H9 (cell line): ENCODE measurements at regions not wholly inside any gene's neighbourhood (a gene's known extent, or its start where the extent isn't known, plus 50 kb on each side); places are given as distances from the start of the nearest gene placed in this dataset.

Experiments
- DNase-seq: peaks from one replicate; pipeline ENCODE4 v3.0.0-alpha.2; 2017
- H2AFZ ChIP-seq: one replicate; pipeline ENCODE4 v1.6.1; 2013; ENCODE audit warnings: mild to moderate bottlenecking, low read length, control low read depth, moderate library complexity
- H2AK5ac ChIP-seq: 2 replicates; pipeline ENCODE4 v1.6.1; 2013; ENCODE audit warnings: low read length, control low read depth, mixed read lengths; ENCODE audit not compliant: insufficient read length
- H2BK120ac ChIP-seq: one replicate; pipeline ENCODE4 v1.6.1; 2013; ENCODE audit warnings: low read depth, mild to moderate bottlenecking, low read length, control low read depth, inconsistent platforms; ENCODE audit not compliant: poor library complexity, severe bottlenecking
- H2BK12ac ChIP-seq: 2 replicates; pipeline ENCODE4 v1.6.1; 2013; ENCODE audit warnings: low read length, control low read depth, mixed read lengths, low read depth; ENCODE audit not compliant: insufficient read length
- H2BK15ac ChIP-seq: 2 replicates; pipeline ENCODE4 v1.6.1; 2013; ENCODE audit warnings: low read depth, low read length, control low read depth
- H2BK20ac ChIP-seq: one replicate; pipeline ENCODE4 v1.6.1; 2013; ENCODE audit warnings: low read depth, mild to moderate bottlenecking, low read length, control low read depth, inconsistent platforms; ENCODE audit not compliant: poor library complexity, severe bottlenecking
- H2BK5ac ChIP-seq: 2 replicates; pipeline ENCODE4 v1.6.1; 2013; ENCODE audit warnings: low read length, control low read depth, mixed read lengths; ENCODE audit not compliant: insufficient read length
- H3K14ac ChIP-seq: 2 replicates; pipeline ENCODE4 v1.6.1; 2013; ENCODE audit warnings: low read length, control low read depth; ENCODE audit not compliant: insufficient read depth
- H3K18ac ChIP-seq: 2 replicates; pipeline ENCODE4 v1.6.1; 2013; ENCODE audit warnings: low read depth, mild to moderate bottlenecking, mixed read lengths, low read length, control low read depth; ENCODE audit not compliant: insufficient read length
- H3K23ac ChIP-seq: 2 replicates; pipeline ENCODE4 v1.6.1; 2013; ENCODE audit warnings: low read length, control low read depth, mixed read lengths, low read depth; ENCODE audit not compliant: insufficient read length
- H3K23me2 ChIP-seq: 2 replicates; pipeline ENCODE4 v1.6.1; 2013; ENCODE audit warnings: low read depth, mild to moderate bottlenecking, mixed read lengths, low read length, control low read depth; ENCODE audit not compliant: insufficient read length, poor library complexity, severe bottlenecking
- H3K27ac ChIP-seq: 2 replicates; pipeline ENCODE4 v1.5.1; 2013; ENCODE audit warnings: low read length, control low read depth, mixed read lengths, low read depth; ENCODE audit not compliant: insufficient read length
- H3K27me3 ChIP-seq: 2 replicates; pipeline ENCODE4 v1.6.1; 2013; ENCODE audit warnings: low read length, control low read depth, inconsistent platforms; ENCODE audit not compliant: insufficient read depth
- H3K4ac ChIP-seq: 2 replicates; pipeline ENCODE4 v1.6.1; 2013; ENCODE audit warnings: low read depth, mild to moderate bottlenecking, control low read depth, inconsistent platforms, low read length, moderate library complexity
- H3K4me1 ChIP-seq: 2 replicates; pipeline ENCODE4 v1.6.1; 2013; ENCODE audit warnings: low read length, control low read depth, inconsistent platforms; ENCODE audit not compliant: insufficient read depth
- H3K4me2 ChIP-seq: 2 replicates; pipeline ENCODE4 v1.6.1; 2013; ENCODE audit warnings: low read length, control low read depth, mixed read lengths; ENCODE audit not compliant: insufficient read length, insufficient read depth
- H3K56ac ChIP-seq: 2 replicates; pipeline ENCODE4 v1.6.1; 2013; ENCODE audit warnings: low read depth, mild to moderate bottlenecking, mixed read lengths, low read length, control low read depth; ENCODE audit not compliant: insufficient read length
- H3K79me1 ChIP-seq: 2 replicates; pipeline ENCODE4 v1.6.1; 2013; ENCODE audit warnings: low read depth, mild to moderate bottlenecking, moderate library complexity, low read length, control low read depth, inconsistent platforms; ENCODE audit not compliant: insufficient read depth, poor library complexity, severe bottlenecking
- H3K79me2 ChIP-seq: 2 replicates; pipeline ENCODE4 v1.6.1; 2013; ENCODE audit warnings: low read length, control low read depth, inconsistent platforms; ENCODE audit not compliant: insufficient read depth
- H3K9ac ChIP-seq: 2 replicates; pipeline ENCODE4 v1.6.1; 2013; ENCODE audit warnings: low read length, control low read depth, mixed read lengths; ENCODE audit not compliant: insufficient read length; ENCODE audit errors: extremely low read depth
- H3K9me3 ChIP-seq: one replicate; pipeline ENCODE4 v1.6.1; 2013; ENCODE audit warnings: low read depth, low read length, inconsistent platforms; ENCODE audit not compliant: control insufficient read depth
- H3T11ph ChIP-seq: one replicate; pipeline ENCODE4 v1.6.1; 2013; ENCODE audit warnings: mild to moderate bottlenecking, low read length, control low read depth, inconsistent platforms
- H4K20me1 ChIP-seq: one replicate; pipeline ENCODE4 v1.6.1; 2013; ENCODE audit not compliant: control insufficient read depth, insufficient read length, insufficient read depth
- H4K5ac ChIP-seq: 2 replicates; pipeline ENCODE4 v1.6.1; 2013; ENCODE audit warnings: low read depth, mild to moderate bottlenecking, mixed read lengths, low read length, control low read depth; ENCODE audit not compliant: insufficient read length
- H4K8ac ChIP-seq: replicated peaks from 2 replicates; pipeline ENCODE4 v1.6.1; 2013; ENCODE audit warnings: low read length, control low read depth, mixed read lengths, low read depth; ENCODE audit not compliant: insufficient read length
- H4K91ac ChIP-seq: 2 replicates; pipeline ENCODE4 v1.6.1; 2013; ENCODE audit warnings: low read depth, mild to moderate bottlenecking, moderate library complexity, mixed read lengths, low read length, control low read depth; ENCODE audit not compliant: insufficient read length
- H3K27ac Mint-ChIP-seq, 3 experiments: 2 replicates in 2 of 3; 3 replicates in 1 of 3; pipeline ENCODE4 v1.8.0; 2020 to 2021; ENCODE audit warnings: mixed read lengths in 3 of 3, mild to moderate bottlenecking in 1 of 3, moderate library complexity in 1 of 3
- H3K27me3 Mint-ChIP-seq: 2 replicates; pipeline ENCODE4 v1.8.0; 2021; ENCODE audit warnings: low read depth, mild to moderate bottlenecking, moderate library complexity, mixed read lengths
- H3K36me3 Mint-ChIP-seq, 3 experiments: 2 replicates in 2 of 3; 3 replicates in 1 of 3; pipeline ENCODE4 v1.8.0; 2020 to 2021; ENCODE audit warnings: low read depth in 3 of 3, mixed read lengths in 3 of 3; ENCODE audit not compliant: insufficient read depth in 1 of 3
- H3K4me1 Mint-ChIP-seq, 2 experiments: 2 replicates each; pipeline ENCODE4 v1.8.0; 2020; ENCODE audit warnings: mixed read lengths in 2 of 2
- H3K4me3 Mint-ChIP-seq, 2 experiments: 2 replicates in 1 of 2; 3 replicates in 1 of 2; pipeline ENCODE4 v1.8.0; 2020 to 2021; ENCODE audit warnings: mild to moderate bottlenecking in 2 of 2, mixed read lengths in 2 of 2, moderate library complexity in 1 of 2
- H3K9me3 Mint-ChIP-seq, 2 experiments: 2 replicates in 1 of 2; 3 replicates in 1 of 2; pipeline ENCODE4 v1.8.0; 2020; ENCODE audit warnings: mild to moderate bottlenecking in 2 of 2, mixed read lengths in 2 of 2, moderate library complexity in 1 of 2
- WGBS: extraction: QIAGEN DNeasy Blood & Tissue Kit; methylation state at CpG from one replicate; pipeline ENCODE4 v1.1.7; 2013; ENCODE audit warnings: missing lambda C conversion rate, low lambda C conversion rate, mixed read lengths; ENCODE audit not compliant: insufficient read length; ENCODE audit errors: extremely low coverage; 5-methylcytosine and 5-hydroxymethylcytosine counted together
- TF ChIP-seq, protein P1 (sequence below): fragments of 200-600 bp; sonication (generic); conservative IDR thresholded peaks from 3 replicates; pipeline ENCODE4 v1.8.0; 2021; ENCODE audit warnings: antibody characterized with exemption, mild to moderate bottlenecking

DNA sequence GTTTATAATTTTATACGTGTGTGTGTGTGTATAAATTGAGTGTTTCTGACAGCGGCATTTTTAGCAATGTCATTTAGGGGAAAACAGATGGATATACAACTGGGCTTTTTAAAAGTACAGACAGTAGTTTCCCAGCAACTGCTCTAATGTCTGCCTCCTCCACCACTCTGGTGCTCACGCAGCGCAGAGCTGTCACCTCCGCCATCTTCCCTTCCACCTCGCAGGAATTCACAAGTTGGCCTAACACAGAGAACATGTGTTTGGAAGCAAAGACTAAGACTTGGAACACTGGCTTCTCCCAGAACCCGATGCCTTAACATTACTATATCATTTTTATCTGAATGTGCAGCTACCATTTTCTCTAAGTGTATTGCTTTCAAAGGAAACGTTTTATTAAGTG, 158.3 kb upstream of the FSTL5 start:
- H3K36me3 Mint-ChIP-seq, result no peaks in the 10 kb centered on the region
- H2BK15ac ChIP-seq, result no peak overlapping the region
- no peaks in the 10 kb centered on the region for H3K23me2 ChIP-seq
- TF ChIP-seq, protein P1, sequence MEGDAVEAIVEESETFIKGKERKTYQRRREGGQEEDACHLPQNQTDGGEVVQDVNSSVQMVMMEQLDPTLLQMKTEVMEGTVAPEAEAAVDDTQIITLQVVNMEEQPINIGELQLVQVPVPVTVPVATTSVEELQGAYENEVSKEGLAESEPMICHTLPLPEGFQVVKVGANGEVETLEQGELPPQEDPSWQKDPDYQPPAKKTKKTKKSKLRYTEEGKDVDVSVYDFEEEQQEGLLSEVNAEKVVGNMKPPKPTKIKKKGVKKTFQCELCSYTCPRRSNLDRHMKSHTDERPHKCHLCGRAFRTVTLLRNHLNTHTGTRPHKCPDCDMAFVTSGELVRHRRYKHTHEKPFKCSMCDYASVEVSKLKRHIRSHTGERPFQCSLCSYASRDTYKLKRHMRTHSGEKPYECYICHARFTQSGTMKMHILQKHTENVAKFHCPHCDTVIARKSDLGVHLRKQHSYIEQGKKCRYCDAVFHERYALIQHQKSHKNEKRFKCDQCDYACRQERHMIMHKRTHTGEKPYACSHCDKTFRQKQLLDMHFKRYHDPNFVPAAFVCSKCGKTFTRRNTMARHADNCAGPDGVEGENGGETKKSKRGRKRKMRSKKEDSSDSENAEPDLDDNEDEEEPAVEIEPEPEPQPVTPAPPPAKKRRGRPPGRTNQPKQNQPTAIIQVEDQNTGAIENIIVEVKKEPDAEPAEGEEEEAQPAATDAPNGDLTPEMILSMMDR, result no peak
- no peak overlapping the region for H2AK5ac ChIP-seq
- no peak overlapping the region for H2BK20ac ChIP-seq
- no peak overlapping the region for H3K23ac ChIP-seq
- no peaks in the 10 kb centered on the region for H3K9me3 Mint-ChIP-seq
- no peak overlapping the region for H3K4ac ChIP-seq
- no peaks in the 10 kb centered on the region for H4K20me1 ChIP-seq
- H2BK12ac ChIP-seq, result no peak overlapping the region
- H3K14ac ChIP-seq, result no peak overlapping the region
- H3K27ac ChIP-seq, result no peak overlapping the region
- no peaks in the 10 kb centered on the region for H3K79me1 ChIP-seq
- peaks cover 0 to 5% of the 10 kb centered on the region in 2 experiments; a peak in 1 of 4 replicates for H3K4me1 Mint-ChIP-seq
- no peak overlapping the region for H4K5ac ChIP-seq
- H3K18ac ChIP-seq, result no peak overlapping the region
- H2AFZ ChIP-seq, result no peak overlapping the region
- DNase-seq, result no peak
- H4K8ac ChIP-seq, result no peak overlapping the region
- H3K27me3 Mint-ChIP-seq, result no peaks in the 10 kb centered on the region
- 100% methylated on average over 2 of the region's 8 CpGs for WGBS
- H3K4me2 ChIP-seq, result no peak overlapping the region
- no peak overlapping the region for H3K9ac ChIP-seq
- no peak overlapping the region for H3T11ph ChIP-seq
- no peak overlapping the region for H3K4me3 Mint-ChIP-seq
- H3K27me3 ChIP-seq, result no peaks in the 10 kb centered on the region
- no peaks in the 10 kb centered on the region for H3K9me3 ChIP-seq
- peak overlapping the region in 1 of 3 experiments; percentile 64; a peak in 1 of 7 replicates for H3K27ac Mint-ChIP-seq
- no peak overlapping the region for H3K56ac ChIP-seq
- H3K4me1 ChIP-seq, result no peaks in the 10 kb centered on the region
- no peak overlapping the region for H2BK120ac ChIP-seq
- H3K79me2 ChIP-seq, result no peaks in the 10 kb centered on the region
- H4K91ac ChIP-seq, result no peak overlapping the region
- no peak overlapping the region for H2BK5ac ChIP-seq
